ENCODE measurements at regions not wholly inside any gene's neighbourhood (a gene's known extent, or its start where the extent isn't known, plus 50 kb on each side); places are given as distances from the start of the nearest gene placed in this dataset.

DNA sequence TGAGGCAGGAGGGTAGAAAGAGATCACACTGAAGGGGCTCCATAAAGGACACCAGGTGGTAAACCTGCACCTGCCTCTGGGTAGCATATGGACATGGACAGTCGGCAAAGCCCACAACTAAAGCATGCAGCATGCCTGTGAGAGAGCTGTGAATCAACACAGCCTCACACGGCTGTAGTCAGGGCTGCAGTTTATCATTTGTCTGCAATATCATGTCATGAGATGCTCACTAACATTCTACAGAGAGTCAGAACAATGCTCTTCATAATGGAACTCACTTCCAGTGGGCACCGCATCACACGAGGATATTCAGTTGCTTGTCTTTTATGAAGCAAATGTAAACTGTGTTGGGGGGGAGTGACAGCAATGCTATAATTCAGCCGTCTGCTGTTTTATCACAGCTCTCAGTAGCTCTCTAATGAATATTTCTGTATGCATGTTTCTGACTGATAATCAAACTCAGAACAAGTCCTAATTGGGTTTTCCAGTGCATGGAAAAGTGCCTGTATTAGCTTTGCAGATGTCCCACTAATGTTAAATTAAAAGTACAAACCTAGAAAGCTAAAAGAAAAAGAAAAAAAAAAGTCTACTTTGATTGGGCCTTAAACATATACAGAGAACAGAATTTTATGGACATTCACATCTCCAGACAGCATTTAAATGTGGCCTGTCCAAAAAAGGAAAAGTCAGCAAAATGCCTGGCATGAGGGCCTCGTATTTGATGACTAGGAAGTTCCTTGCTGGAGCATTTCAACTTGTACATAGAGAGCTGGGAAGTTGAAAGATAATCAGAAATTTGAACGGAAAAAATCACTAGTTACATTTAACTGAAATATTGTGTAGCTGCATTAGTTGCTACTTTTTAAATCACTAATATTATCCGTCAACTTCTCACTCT, 406.1 kb upstream of the SOX11 start:
- H3K4me1 ChIP-seq (ENCODE audit: low read depth): no peaks in the 10 kb centered on the region
- no peak for DNase-seq
- peaks cover 52% of the 10 kb centered on the region for H3K9me3 ChIP-seq
- ATAC-seq: no peak
- intact Hi-C loops (cut with DNase I, micrococcal nuclease): no loop called here
- TF ChIP-seq, protein P1, sequence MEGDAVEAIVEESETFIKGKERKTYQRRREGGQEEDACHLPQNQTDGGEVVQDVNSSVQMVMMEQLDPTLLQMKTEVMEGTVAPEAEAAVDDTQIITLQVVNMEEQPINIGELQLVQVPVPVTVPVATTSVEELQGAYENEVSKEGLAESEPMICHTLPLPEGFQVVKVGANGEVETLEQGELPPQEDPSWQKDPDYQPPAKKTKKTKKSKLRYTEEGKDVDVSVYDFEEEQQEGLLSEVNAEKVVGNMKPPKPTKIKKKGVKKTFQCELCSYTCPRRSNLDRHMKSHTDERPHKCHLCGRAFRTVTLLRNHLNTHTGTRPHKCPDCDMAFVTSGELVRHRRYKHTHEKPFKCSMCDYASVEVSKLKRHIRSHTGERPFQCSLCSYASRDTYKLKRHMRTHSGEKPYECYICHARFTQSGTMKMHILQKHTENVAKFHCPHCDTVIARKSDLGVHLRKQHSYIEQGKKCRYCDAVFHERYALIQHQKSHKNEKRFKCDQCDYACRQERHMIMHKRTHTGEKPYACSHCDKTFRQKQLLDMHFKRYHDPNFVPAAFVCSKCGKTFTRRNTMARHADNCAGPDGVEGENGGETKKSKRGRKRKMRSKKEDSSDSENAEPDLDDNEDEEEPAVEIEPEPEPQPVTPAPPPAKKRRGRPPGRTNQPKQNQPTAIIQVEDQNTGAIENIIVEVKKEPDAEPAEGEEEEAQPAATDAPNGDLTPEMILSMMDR (IDR thresholded peaks at IDR 0.05): no peak
- H3K4me3 ChIP-seq: no peak overlapping the region
- H3K36me3 ChIP-seq (ENCODE audit: low read depth): no peaks in the 10 kb centered on the region

DNA sequence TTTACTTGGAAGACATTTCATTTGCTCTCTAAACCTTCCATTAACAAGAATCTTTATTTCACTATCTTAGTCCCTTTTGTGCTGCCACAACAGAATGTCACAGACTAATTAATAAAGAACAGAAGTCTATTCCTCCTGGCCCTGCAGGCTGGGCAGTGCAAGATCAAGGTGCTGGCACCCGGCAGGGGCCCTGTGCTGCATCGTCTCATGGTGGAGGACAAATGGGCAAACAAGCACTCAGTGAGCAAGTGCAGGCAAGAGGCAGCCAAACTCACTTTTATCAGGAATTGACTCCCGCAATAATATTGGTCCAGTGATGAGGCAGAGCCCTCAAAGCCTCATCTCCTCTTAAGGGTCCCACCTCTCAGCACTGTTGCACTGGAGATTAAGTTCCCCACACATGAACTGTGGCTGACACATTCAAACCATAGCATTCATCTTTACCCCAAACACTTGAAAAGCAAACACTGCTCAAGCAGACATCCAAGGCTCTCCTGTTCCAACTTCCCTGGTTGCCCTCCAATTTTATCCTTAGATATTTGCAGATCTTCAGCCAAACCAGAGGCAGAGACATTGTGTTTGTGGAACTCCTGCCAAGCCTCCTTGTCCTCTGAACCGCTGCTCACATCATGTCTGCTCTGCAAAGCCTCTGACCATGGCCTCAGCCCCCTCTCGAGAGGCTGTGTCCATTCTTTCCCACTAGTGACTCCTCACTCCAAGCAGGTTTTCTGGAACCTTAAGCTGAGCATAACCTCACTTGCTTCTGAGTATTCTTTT, 404.4 kb upstream of the SOX11 start:
- peaks cover 59% of the 10 kb centered on the region for H3K9me3 ChIP-seq
- TF ChIP-seq, protein P1 (IDR thresholded peaks at IDR 0.05): no peak
- DNase-seq (no peak), ATAC-seq (no peak)
- no peaks in the 10 kb centered on the region for H3K4me1 ChIP-seq (ENCODE audit: low read depth)
- intact Hi-C loops (cut with DNase I, micrococcal nuclease): no loop called here
- H3K4me3 ChIP-seq: no peak overlapping the region
- H3K36me3 ChIP-seq (ENCODE audit: low read depth): no peaks in the 10 kb centered on the region

DNA sequence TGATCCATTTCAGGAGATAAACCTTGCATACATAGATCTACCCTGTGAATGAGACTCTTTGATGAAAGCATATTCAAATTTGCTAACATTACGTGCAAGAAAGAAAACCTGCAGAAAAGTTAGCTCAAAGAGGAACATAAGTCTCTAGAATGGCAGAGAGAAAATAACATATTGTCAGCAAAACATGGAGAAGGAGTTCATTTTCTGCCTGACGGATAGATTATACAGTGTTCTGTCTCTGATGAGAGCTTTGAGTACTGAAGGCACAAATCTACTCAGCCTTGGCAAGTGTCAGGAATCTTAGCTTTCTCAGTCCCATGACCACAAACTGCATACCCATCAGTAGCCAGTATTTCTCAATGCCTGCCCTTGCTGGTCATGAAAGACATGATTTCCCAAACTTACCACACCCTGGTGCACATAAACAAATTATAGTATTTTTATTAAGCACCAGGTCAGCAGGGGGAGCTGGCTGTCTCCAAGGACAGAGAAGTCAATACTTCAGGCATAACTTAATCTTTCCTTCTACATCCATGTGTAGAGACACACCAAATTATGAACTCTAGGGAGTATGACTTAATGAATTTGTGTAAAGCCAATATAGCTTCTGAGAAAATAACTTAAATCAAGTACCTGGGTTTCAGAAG, 401.2 kb upstream of the SOX11 start:
- DNase-seq (no peak), ATAC-seq (no peak)
- H3K4me3 ChIP-seq: no peak overlapping the region
- TF ChIP-seq, protein P1 (IDR thresholded peaks at IDR 0.05): no peak
- intact Hi-C loops (cut with DNase I, micrococcal nuclease): no loop called here
- H3K9me3 ChIP-seq: peaks cover 53% of the 10 kb centered on the region
- H3K36me3 ChIP-seq (ENCODE audit: low read depth): no peaks in the 10 kb centered on the region
- no peaks in the 10 kb centered on the region for H3K4me1 ChIP-seq (ENCODE audit: low read depth)

DNA sequence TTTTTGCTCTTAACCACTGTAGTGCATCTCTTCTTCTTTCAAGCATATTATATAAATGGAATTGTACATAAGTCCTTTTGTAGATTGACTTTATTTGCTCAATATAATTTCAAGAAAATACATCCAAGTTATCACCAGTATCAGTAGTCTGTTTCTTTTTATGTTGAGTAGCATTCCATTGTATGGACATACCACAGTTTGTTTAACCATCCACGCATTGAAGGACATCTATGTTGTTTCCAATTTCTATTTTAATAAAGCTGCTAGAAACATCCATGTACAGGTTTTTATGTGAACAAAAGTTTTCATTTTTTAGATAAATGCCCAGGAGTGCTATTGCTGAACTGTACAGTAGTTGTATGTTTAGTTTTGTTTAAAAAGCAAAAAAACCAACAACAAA, 387.5 kb upstream of the SOX11 start:
- intact Hi-C loops (cut with DNase I, micrococcal nuclease): no loop called here
- H3K4me3 ChIP-seq: no peak overlapping the region
- ATAC-seq: no peak
- no peaks in the 10 kb centered on the region for H3K4me1 ChIP-seq (ENCODE audit: low read depth)
- DNase-seq: no peak
- TF ChIP-seq, protein P1 (IDR thresholded peaks at IDR 0.05): no peak
- H3K9me3 ChIP-seq: peaks cover 23% of the 10 kb centered on the region
- H3K36me3 ChIP-seq (ENCODE audit: low read depth): no peaks in the 10 kb centered on the region

DNA sequence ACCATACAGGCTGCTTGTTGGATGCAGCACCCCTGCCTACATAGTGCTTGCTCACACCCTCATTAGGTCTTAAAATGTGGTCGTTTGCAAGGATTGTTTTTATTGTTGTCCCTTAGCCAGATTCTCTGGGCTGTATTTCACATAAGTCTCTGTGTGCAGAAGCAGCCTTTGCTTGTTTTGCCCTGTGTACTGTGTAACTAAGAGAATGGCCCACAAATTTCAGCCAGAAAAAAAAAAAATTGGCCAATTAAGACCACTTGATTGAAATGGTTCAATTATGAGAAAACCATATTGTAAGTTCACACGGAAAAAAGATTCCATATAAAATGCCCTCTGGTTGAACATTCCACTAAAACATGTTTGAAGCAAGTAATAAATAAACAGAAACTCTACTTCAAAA, 377.1 kb upstream of the SOX11 start:
- Histone ChIP-seq H3K36me3 (ENCODE audit: low read depth) (no peaks in the 10 kb centered on the region), H3K4me1 (ENCODE audit: low read depth) (no peaks in the 10 kb centered on the region), H3K9me3 (peaks cover 45% of the 10 kb centered on the region), H3K4me3 (no peak overlapping the region)
- TF ChIP-seq, protein P1 (IDR thresholded peaks at IDR 0.05): no peak
- DNase-seq: no peak
- intact Hi-C loops (cut with DNase I, micrococcal nuclease): no loop called here
- no peak for ATAC-seq
